Trophoblast cell (in vitro differentiated cells and primary cell): ENCODE measurements at regions not wholly inside any gene's neighbourhood (a gene's known extent, or its start where the extent isn't known, plus 50 kb on each side); places are given as distances from the start of the nearest gene placed in this dataset.

Source experiments
- DNase-seq, 2 donors: peaks; one replicate each; pipeline ENCODE4 v3.0.0-alpha.2; 2016
- H2AFZ ChIP-seq: 2 replicates; pipeline ENCODE4 v1.6.1; 2013; ENCODE audit warnings: low read length, moderate library complexity, mild to moderate bottlenecking; ENCODE audit not compliant: insufficient read depth, poor library complexity
- H2AK5ac ChIP-seq: 2 replicates; pipeline ENCODE4 v1.6.1; 2013; ENCODE audit warnings: mild to moderate bottlenecking, low read length
- H2BK120ac ChIP-seq: 2 replicates; pipeline ENCODE4 v1.6.1; 2013; ENCODE audit warnings: low read length, mild to moderate bottlenecking, moderate library complexity; ENCODE audit not compliant: insufficient read depth, poor library complexity
- H2BK12ac ChIP-seq: 2 replicates; pipeline ENCODE4 v1.6.1; 2013; ENCODE audit warnings: mild to moderate bottlenecking, low read length, moderate library complexity
- H2BK5ac ChIP-seq: 2 replicates; pipeline ENCODE4 v1.6.1; 2013; ENCODE audit warnings: low read length, low read depth, moderate library complexity, mild to moderate bottlenecking; ENCODE audit not compliant: poor library complexity
- H3K14ac ChIP-seq: 2 replicates; pipeline ENCODE4 v1.6.1; 2013; ENCODE audit warnings: mild to moderate bottlenecking, low read length
- H3K18ac ChIP-seq: 2 replicates; pipeline ENCODE4 v1.6.1; 2013; ENCODE audit warnings: mild to moderate bottlenecking, low read length
- H3K23ac ChIP-seq: 2 replicates; pipeline ENCODE4 v1.6.1; 2013; ENCODE audit warnings: low read length
- H3K27ac ChIP-seq: 2 replicates; pipeline ENCODE4 v1.5.1; 2013; ENCODE audit warnings: low read depth, mild to moderate bottlenecking, inconsistent platforms, low read length, moderate library complexity
- H3K27me3 ChIP-seq: 2 replicates; pipeline ENCODE4 v1.6.1; 2013; ENCODE audit warnings: inconsistent platforms, mild to moderate bottlenecking, low read length, moderate library complexity; ENCODE audit not compliant: insufficient read depth
- H3K36me3 ChIP-seq, 2 experiments: 1 replicate in 1 of 2; 2 replicates in 1 of 2; pipeline ENCODE4 v1.6.1; 2013; ENCODE audit warnings: low read length in 2 of 2, mild to moderate bottlenecking in 2 of 2, moderate library complexity in 1 of 2; ENCODE audit not compliant: insufficient read depth in 2 of 2, control insufficient read depth in 1 of 2
- H3K4ac ChIP-seq: 2 replicates; pipeline ENCODE4 v1.6.1; 2013; ENCODE audit warnings: low read depth, mild to moderate bottlenecking, low read length, moderate library complexity
- H3K4me1 ChIP-seq, 2 experiments: 1 replicate in 1 of 2; 2 replicates in 1 of 2; pipeline ENCODE4 v1.6.1; 2013; ENCODE audit warnings: low read length in 2 of 2, mild to moderate bottlenecking in 2 of 2, moderate library complexity in 1 of 2; ENCODE audit not compliant: insufficient read depth in 2 of 2, control insufficient read depth in 1 of 2
- H3K4me2 ChIP-seq: 2 replicates; pipeline ENCODE4 v1.6.1; 2013; ENCODE audit warnings: inconsistent platforms, mild to moderate bottlenecking, low read length, moderate library complexity
- H3K4me3 ChIP-seq: 2 replicates; pipeline ENCODE4 v1.5.1; 2013; ENCODE audit warnings: mild to moderate bottlenecking, low read depth, low read length, inconsistent platforms
- H3K79me1 ChIP-seq: one replicate; pipeline ENCODE4 v1.6.1; 2013; ENCODE audit warnings: low read length
- H3K79me2 ChIP-seq: 2 replicates; pipeline ENCODE4 v1.6.1; 2013; ENCODE audit warnings: low read length, mild to moderate bottlenecking; ENCODE audit not compliant: control insufficient read depth, insufficient read depth, poor library complexity
- H3K9ac ChIP-seq: 2 replicates; pipeline ENCODE4 v1.6.1; 2013; ENCODE audit warnings: mild to moderate bottlenecking, low read length
- H3K9me3 ChIP-seq: 2 replicates; pipeline ENCODE4 v1.6.1; 2013; ENCODE audit warnings: low read depth, mild to moderate bottlenecking, control low read depth, inconsistent platforms, low read length; ENCODE audit not compliant: insufficient read depth
- H4K12ac ChIP-seq: 2 replicates; pipeline ENCODE4 v1.6.1; 2013; ENCODE audit warnings: low read depth, mild to moderate bottlenecking, low read length, moderate library complexity
- H4K8ac ChIP-seq: 2 replicates; pipeline ENCODE4 v1.6.1; 2013; ENCODE audit warnings: low read depth, mild to moderate bottlenecking, low read length, moderate library complexity
- H4K91ac ChIP-seq: one replicate; pipeline ENCODE4 v1.6.1; 2013; ENCODE audit warnings: low read depth, mild to moderate bottlenecking, low read length, moderate library complexity
- WGBS: extraction: QIAGEN DNeasy Blood & Tissue Kit; methylation state at CpG from one replicate; pipeline ENCODE4 v1.1.7; 2013; ENCODE audit warnings: missing lambda C conversion rate; ENCODE audit not compliant: insufficient read length, insufficient coverage; ENCODE audit errors: extremely low coverage; 5-methylcytosine and 5-hydroxymethylcytosine counted together

- Histone ChIP-seq H3K4me1 (peaks cover 16 to 24% of the 10 kb centered on the region in 2 experiments), H3K79me2 (peaks cover 5% of the 10 kb centered on the region), H3K9me3 (no peaks in the 10 kb centered on the region), H3K36me3 (no peaks in the 10 kb centered on the region), H2AFZ (peak overlapping the region; percentile 38), H3K23ac (no peak overlapping the region), H3K9ac (no peak overlapping the region), H2BK5ac (peak overlapping the region; percentile 13), H3K27me3 (no peaks in the 10 kb centered on the region), H3K27ac (peak overlapping the region; percentile 42), H3K4ac (peak overlapping the region; percentile 13), H2AK5ac (peak overlapping the region; percentile 65), H3K4me2 (no peak overlapping the region), H3K18ac (peak overlapping the region; percentile 62), H2BK12ac (peak overlapping the region; percentile 80), H3K4me3 (no peak overlapping the region), H4K91ac (peak overlapping the region; percentile 84), H4K12ac (no peak overlapping the region), H3K14ac (peak overlapping the region; percentile 65), H4K8ac (peak overlapping the region; percentile 24), H2BK120ac (peak overlapping the region; percentile 77), H3K79me1 (peaks cover 38% of the 10 kb centered on the region)
- DNase-seq, result peak; percentile 50 to 82
- no CpG with 5 or more reads among the region's 9 CpGs for WGBS
These were observed 102.2 kb downstream of the ARF6 start for GRCh38 chr14:49994951-49995561.

DNA sequence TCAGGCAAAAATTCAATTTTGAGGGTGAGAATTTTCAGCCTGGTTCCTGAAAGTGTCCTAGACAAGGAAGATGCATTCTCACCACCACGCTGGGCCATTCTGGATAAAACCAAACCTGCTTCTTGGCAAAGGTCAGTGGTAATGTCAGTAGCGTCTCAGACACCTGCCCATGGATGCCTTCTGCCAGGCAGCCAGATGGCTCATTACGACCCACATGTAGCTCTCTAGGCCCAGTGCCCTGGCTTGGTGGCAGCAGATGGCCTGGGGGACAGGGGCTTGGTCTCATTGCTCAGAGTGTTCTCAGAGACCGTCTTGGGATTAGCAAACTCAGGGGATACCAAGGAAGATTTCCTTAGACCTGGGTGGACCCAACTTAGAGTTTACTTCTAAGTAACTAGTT lies 105.1 kb downstream of the ARF6 start:
- Histone ChIP-seq H3K23ac (no peak overlapping the region), H2BK120ac (peak overlapping the region; percentile 98), H3K27ac (peak overlapping the region; percentile 85), H2BK5ac (peak overlapping the region; percentile 87), H3K27me3 (no peaks in the 10 kb centered on the region), H3K4me1 (peaks cover 34 to 43% of the 10 kb centered on the region in 2 experiments), H3K36me3 (no peaks in the 10 kb centered on the region), H4K8ac (peak overlapping the region; percentile 76), H2BK12ac (peak overlapping the region; percentile 100), H2AFZ (no peak overlapping the region), H3K9ac (no peak overlapping the region), H4K12ac (peak overlapping the region; percentile 24), H3K4ac (peak overlapping the region; percentile 81), H3K4me3 (no peak overlapping the region), H3K4me2 (no peak overlapping the region), H3K9me3 (no peaks in the 10 kb centered on the region), H4K91ac (peak overlapping the region; percentile 96), H3K18ac (peak overlapping the region; percentile 95), H2AK5ac (peak overlapping the region; percentile 100), H3K79me1 (peaks cover 61% of the 10 kb centered on the region), H3K14ac (peak overlapping the region; percentile 97), H3K79me2 (peaks cover 19% of the 10 kb centered on the region)
- DNase-seq, result no peak
- no CpG with 5 or more reads among the region's 4 CpGs for WGBS

- peak overlapping the region; percentile 6 for H4K8ac ChIP-seq
- peak; percentile 83 to 92 for DNase-seq
- no peak overlapping the region for H3K4me3 ChIP-seq
- peak overlapping the region; percentile 84 for H4K91ac ChIP-seq
- H3K18ac ChIP-seq, result no peak overlapping the region
- peaks cover 37 to 52% of the 10 kb centered on the region in 2 experiments for H3K4me1 ChIP-seq
- peaks cover 69% of the 10 kb centered on the region for H3K79me1 ChIP-seq
- peak overlapping the region; percentile 100 for H3K27ac ChIP-seq
- WGBS, result no CpG with 5 or more reads among the region's 5 CpGs
- H2BK120ac ChIP-seq, result peak overlapping the region; percentile 52
- H2BK12ac ChIP-seq, result peak overlapping the region; percentile 8
- no peak overlapping the region for H3K23ac ChIP-seq
- H2AK5ac ChIP-seq, result no peak overlapping the region
- H3K79me2 ChIP-seq, result peaks cover 23% of the 10 kb centered on the region
- no peaks in the 10 kb centered on the region for H3K36me3 ChIP-seq
- peak overlapping the region; percentile 2 for H2AFZ ChIP-seq
- H3K9me3 ChIP-seq, result no peaks in the 10 kb centered on the region
- H3K9ac ChIP-seq, result no peak overlapping the region
- H3K14ac ChIP-seq, result peak overlapping the region; percentile 38
- H3K4me2 ChIP-seq, result peak overlapping the region; percentile 52
- peak overlapping the region; percentile 16 for H3K4ac ChIP-seq
- H2BK5ac ChIP-seq, result peak overlapping the region; percentile 82
- no peaks in the 10 kb centered on the region for H3K27me3 ChIP-seq
- H4K12ac ChIP-seq, result no peak overlapping the region
These were observed 106.4 kb downstream of the ARF6 start for GRCh38 chr14:49999146-49999761.

GRCh38 chr14:49999826-50000379 lies 107.0 kb downstream of the ARF6 start:
- Histone ChIP-seq H3K79me1 (peaks cover 67% of the 10 kb centered on the region), H2AK5ac (peak overlapping the region; percentile 88), H2AFZ (no peak overlapping the region), H2BK120ac (peak overlapping the region; percentile 99), H3K27me3 (no peaks in the 10 kb centered on the region), H3K9me3 (no peaks in the 10 kb centered on the region), H3K4ac (peak overlapping the region; percentile 85), H3K36me3 (no peaks in the 10 kb centered on the region), H3K9ac (peak overlapping the region; percentile 62), H4K8ac (peak overlapping the region; percentile 80), H3K4me2 (peak overlapping the region; percentile 52), H3K18ac (peak overlapping the region; percentile 77), H3K4me3 (no peak overlapping the region), H3K79me2 (peaks cover 23% of the 10 kb centered on the region), H4K12ac (peak overlapping the region; percentile 34), H3K23ac (no peak overlapping the region), H3K14ac (peak overlapping the region; percentile 83), H3K4me1 (peaks cover 33 to 52% of the 10 kb centered on the region in 2 experiments), H2BK12ac (peak overlapping the region; percentile 91), H4K91ac (peak overlapping the region; percentile 99), H2BK5ac (peak overlapping the region; percentile 99), H3K27ac (peak overlapping the region; percentile 100)
- DNase-seq, result peak in 1 of 2 donors; percentile 19
- no CpG with 5 or more reads among the region's 13 CpGs for WGBS
